Fibroblast of the conjunctiva (primary cell): ENCODE measurements at regions not wholly inside any gene's neighbourhood (a gene's known extent, or its start where the extent isn't known, plus 50 kb on each side); places are given as distances from the start of the nearest gene placed in this dataset.

ENCODE experiments used
- DNase-seq: peaks from one replicate; pipeline ENCODE4 v3.0.0-alpha.2; 2010; ENCODE audit warnings: low read depth

GRCh38 chr12:28601570-28602058 is 411.4 kb downstream of the CCDC91 start:
- DNase-seq, result no peak

- no peak for DNase-seq
Observed at GRCh38 chr12:28602786-28603185, 412.5 kb downstream of the CCDC91 start.

GRCh38 chr12:28603239-28603638 is 413.0 kb downstream of the CCDC91 start:
- DNase-seq, result no peak

- no peak for DNase-seq
Observed at GRCh38 chr12:28603801-28604200, 413.5 kb downstream of the CCDC91 start.

- no peak for DNase-seq
Observed at GRCh38 chr12:28604240-28604639, 414.0 kb downstream of the CCDC91 start.

GRCh38 chr12:28606967-28607557 is 416.8 kb downstream of the CCDC91 start:
- DNase-seq, result no peak

GRCh38 chr12:28610401-28611114 is 420.3 kb downstream of the CCDC91 start:
- DNase-seq, result no peak

GRCh38 chr12:28611115-28611435 is 420.8 kb downstream of the CCDC91 start:
- DNase-seq, result peak; percentile 82

GRCh38 chr12:28611449-28611848 is 421.2 kb downstream of the CCDC91 start:
- DNase-seq, result no peak

GRCh38 chr12:28618171-28618570 is 427.9 kb downstream of the CCDC91 start:
- no peak for DNase-seq

GRCh38 chr12:28618772-28619171 is 428.5 kb downstream of the CCDC91 start:
- DNase-seq, result no peak

- no peak for DNase-seq
Observed at GRCh38 chr12:28620281-28620680, 430.0 kb downstream of the CCDC91 start.

GRCh38 chr12:28622406-28622805 is 432.1 kb downstream of the CCDC91 start:
- peak; percentile 40 for DNase-seq

- DNase-seq, result no peak
Observed at GRCh38 chr12:28626504-28626903, 436.2 kb downstream of the CCDC91 start.

- no peak for DNase-seq
Observed at GRCh38 chr12:28629691-28630090, 439.4 kb downstream of the CCDC91 start.

- DNase-seq, result no peak
Observed at GRCh38 chr12:28631831-28632230, 441.6 kb downstream of the CCDC91 start.

- DNase-seq, result no peak
Observed at GRCh38 chr12:28640519-28640918, 450.3 kb downstream of the CCDC91 start.

- no peak for DNase-seq
Observed at GRCh38 chr12:28645436-28645835, 455.2 kb downstream of the CCDC91 start.

GRCh38 chr12:28645891-28646290 is 455.6 kb downstream of the CCDC91 start:
- DNase-seq, result no peak

GRCh38 chr12:28650906-28651305 is 460.6 kb downstream of the CCDC91 start:
- DNase-seq, result no peak

GRCh38 chr12:28652239-28652638 is 462.0 kb downstream of the CCDC91 start:
- no peak for DNase-seq

GRCh38 chr12:28681980-28682379 is 467.1 kb upstream of the FAR2 start:
- no peak for DNase-seq

- DNase-seq, result no peak
Observed at GRCh38 chr12:28683366-28683765, 465.7 kb upstream of the FAR2 start.
